ENCODE measurements at regions not wholly inside any gene's neighbourhood (a gene's known extent, or its start where the extent isn't known, plus 50 kb on each side); places are given as distances from the start of the nearest gene placed in this dataset.
A peak's percentile ranks its signal among the peaks of the same experiment; 100 is the strongest.

GRCh38 chr12:72723732-72724131 is 451.6 kb downstream of the TRHDE start:
- ATAC-seq (ENCODE audit: insufficient read depth, low FRiP score) (peak; percentile 89), DNase-seq (peak in 2 of 3 donors; percentile 6 to 27)
- H3K27ac ChIP-seq (ENCODE audit: low read depth in 1 of 2, low read length in 1 of 2) = no peak overlapping the region
- H3K9ac ChIP-seq (ENCODE audit: insufficient read depth in 1 of 2, low read length in 2 of 2) = no peak overlapping the region
- H3K36me3 ChIP-seq (ENCODE audit: control insufficient read depth in 4 of 4, insufficient read depth in 4 of 4, low read length in 4 of 4) = no peaks in the 10 kb centered on the region
- no peak overlapping the region for H3K4me3 ChIP-seq
- H3K27me3 ChIP-seq (ENCODE audit: control insufficient read depth in 3 of 3, insufficient read depth in 3 of 3, low read length in 2 of 3) = no peaks in the 10 kb centered on the region
- peaks cover 0 to 2% (median 0%) of the 10 kb centered on the region in 4 donors for H3K9me3 ChIP-seq (ENCODE audit: control insufficient read depth in 4 of 4, insufficient read depth in 3 of 4, low read length in 3 of 4)
- WGBS, 2 donors = 69 to 79% methylated on average over 1 of the region's 1 CpG
- no peaks in the 10 kb centered on the region for H3K4me1 ChIP-seq (ENCODE audit: control insufficient read depth in 5 of 5, insufficient read depth in 5 of 5, low read length in 5 of 5)
- TF ChIP-seq, protein P1, sequence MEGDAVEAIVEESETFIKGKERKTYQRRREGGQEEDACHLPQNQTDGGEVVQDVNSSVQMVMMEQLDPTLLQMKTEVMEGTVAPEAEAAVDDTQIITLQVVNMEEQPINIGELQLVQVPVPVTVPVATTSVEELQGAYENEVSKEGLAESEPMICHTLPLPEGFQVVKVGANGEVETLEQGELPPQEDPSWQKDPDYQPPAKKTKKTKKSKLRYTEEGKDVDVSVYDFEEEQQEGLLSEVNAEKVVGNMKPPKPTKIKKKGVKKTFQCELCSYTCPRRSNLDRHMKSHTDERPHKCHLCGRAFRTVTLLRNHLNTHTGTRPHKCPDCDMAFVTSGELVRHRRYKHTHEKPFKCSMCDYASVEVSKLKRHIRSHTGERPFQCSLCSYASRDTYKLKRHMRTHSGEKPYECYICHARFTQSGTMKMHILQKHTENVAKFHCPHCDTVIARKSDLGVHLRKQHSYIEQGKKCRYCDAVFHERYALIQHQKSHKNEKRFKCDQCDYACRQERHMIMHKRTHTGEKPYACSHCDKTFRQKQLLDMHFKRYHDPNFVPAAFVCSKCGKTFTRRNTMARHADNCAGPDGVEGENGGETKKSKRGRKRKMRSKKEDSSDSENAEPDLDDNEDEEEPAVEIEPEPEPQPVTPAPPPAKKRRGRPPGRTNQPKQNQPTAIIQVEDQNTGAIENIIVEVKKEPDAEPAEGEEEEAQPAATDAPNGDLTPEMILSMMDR (IDR thresholded peaks at IDR 0.05; ENCODE audit: control extremely low read depth, extremely low read depth) = no peak

- no peak overlapping the region for H3K9ac ChIP-seq (ENCODE audit: insufficient read depth in 1 of 2, low read length in 2 of 2)
- H3K36me3 ChIP-seq (ENCODE audit: control insufficient read depth in 4 of 4, insufficient read depth in 4 of 4, low read length in 4 of 4) = no peaks in the 10 kb centered on the region
- H3K27ac ChIP-seq (ENCODE audit: low read depth in 1 of 2, low read length in 1 of 2) = no peak overlapping the region
- H3K4me1 ChIP-seq (ENCODE audit: control insufficient read depth in 5 of 5, insufficient read depth in 5 of 5, low read length in 5 of 5) = no peaks in the 10 kb centered on the region
- H3K4me3 ChIP-seq = no peak overlapping the region
- DNase-seq (no peak), ATAC-seq (ENCODE audit: insufficient read depth, low FRiP score) (no peak)
- H3K27me3 ChIP-seq (ENCODE audit: control insufficient read depth in 3 of 3, insufficient read depth in 3 of 3, low read length in 2 of 3) = no peaks in the 10 kb centered on the region
- H3K9me3 ChIP-seq (ENCODE audit: control insufficient read depth in 4 of 4, insufficient read depth in 3 of 4, low read length in 3 of 4) = no peaks in the 10 kb centered on the region
- WGBS, 2 donors = 70 to 75% methylated on average over 1 of the region's 1 CpG
- TF ChIP-seq, protein P1 (IDR thresholded peaks at IDR 0.05; ENCODE audit: control extremely low read depth, extremely low read depth) = no peak
Measured at GRCh38 chr12:72729451-72730010, 457.4 kb downstream of the TRHDE start.

GRCh38 chr12:72734581-72734980 is 462.4 kb downstream of the TRHDE start:
- Histone ChIP-seq H3K9ac (ENCODE audit: insufficient read depth in 1 of 2, low read length in 2 of 2) (no peak overlapping the region), H3K27ac (ENCODE audit: low read depth in 1 of 2, low read length in 1 of 2) (no peak overlapping the region), H3K9me3 (ENCODE audit: control insufficient read depth in 4 of 4, insufficient read depth in 3 of 4, low read length in 3 of 4) (no peaks in the 10 kb centered on the region), H3K27me3 (ENCODE audit: control insufficient read depth in 3 of 3, insufficient read depth in 3 of 3, low read length in 2 of 3) (no peaks in the 10 kb centered on the region), H3K36me3 (ENCODE audit: control insufficient read depth in 4 of 4, insufficient read depth in 4 of 4, low read length in 4 of 4) (no peaks in the 10 kb centered on the region), H3K4me3 (no peak overlapping the region), H3K4me1 (ENCODE audit: control insufficient read depth in 5 of 5, insufficient read depth in 5 of 5, low read length in 5 of 5) (no peaks in the 10 kb centered on the region)
- ATAC-seq (ENCODE audit: insufficient read depth, low FRiP score) (no peak), DNase-seq (no peak)
- WGBS, 2 donors = 90 to 95% methylated on average over 2 of the region's 2 CpGs
- TF ChIP-seq, protein P1 (IDR thresholded peaks at IDR 0.05; ENCODE audit: control extremely low read depth, extremely low read depth) = no peak

DNA sequence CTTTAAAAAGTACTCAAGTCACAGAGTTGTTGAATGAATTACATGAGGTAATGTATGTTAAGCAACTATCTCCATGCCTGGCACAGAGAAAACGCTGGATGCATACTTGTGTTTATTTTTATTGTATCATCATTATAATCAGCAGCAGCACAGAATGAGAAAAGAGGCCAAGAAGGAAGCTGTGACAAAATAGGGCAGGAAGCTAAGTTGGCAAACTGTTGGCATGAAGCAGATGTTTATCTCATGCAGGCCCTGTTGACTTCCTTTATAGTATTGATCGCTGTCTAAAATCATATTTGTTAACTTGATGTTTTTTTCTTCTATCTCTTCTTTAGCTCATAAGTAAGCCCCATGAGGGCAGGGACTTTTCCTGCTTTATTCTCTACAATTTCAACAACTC is 466.6 kb downstream of the TRHDE start:
- ATAC-seq (ENCODE audit: insufficient read depth, low FRiP score) = no peak
- Histone ChIP-seq H3K27me3 (ENCODE audit: control insufficient read depth in 3 of 3, insufficient read depth in 3 of 3, low read length in 2 of 3) (no peaks in the 10 kb centered on the region), H3K9me3 (ENCODE audit: control insufficient read depth in 4 of 4, insufficient read depth in 3 of 4, low read length in 3 of 4) (peaks cover 0 to 7% (median 2%) of the 10 kb centered on the region in 4 donors), H3K4me1 (ENCODE audit: control insufficient read depth in 5 of 5, insufficient read depth in 5 of 5, low read length in 5 of 5) (no peaks in the 10 kb centered on the region), H3K36me3 (ENCODE audit: control insufficient read depth in 4 of 4, insufficient read depth in 4 of 4, low read length in 4 of 4) (no peaks in the 10 kb centered on the region), H3K27ac (ENCODE audit: low read depth in 1 of 2, low read length in 1 of 2) (no peak overlapping the region), H3K9ac (ENCODE audit: insufficient read depth in 1 of 2, low read length in 2 of 2) (no peak overlapping the region), H3K4me3 (no peak overlapping the region)
- no peak for DNase-seq
- 17 to 38% methylated on average over 2 of the region's 2 CpGs for WGBS, 2 donors
- TF ChIP-seq, protein P1 (IDR thresholded peaks at IDR 0.05; ENCODE audit: control extremely low read depth, extremely low read depth) = no peak
